Upper lobe of left lung (tissue), 4 donors: ENCODE measurements at regions not wholly inside any gene's neighbourhood (a gene's known extent, or its start where the extent isn't known, plus 50 kb on each side); places are given as distances from the start of the nearest gene placed in this dataset.
"Not testable (repeated sequence)": the region's sequence is repeated elsewhere in the genome, so short reads cannot be mapped to it uniquely, and the experiment has no call there.

Source experiments
- CTCF ChIP-seq, 6 experiments: fragments of 450-650 bp in 4 of 6; fragments of 200-600 bp in 2 of 6; sonication (generic) in 2 of 6; IDR thresholded peaks; one replicate each; pipeline ENCODE4 v1.5.1; 2016 to 2019; ENCODE audit warnings: antibody characterized with exemption in 6 of 6
- EP300 ChIP-seq, 4 donors: sonication (generic); formaldehyde crosslinking; IDR thresholded peaks; one replicate each; pipeline ENCODE4 v1.5.1; 2017; ENCODE audit warnings: antibody characterized with exemption in 4 of 4, control low read depth in 2 of 4
- POLR2A ChIP-seq, 4 donors: fragments of 450-650 bp; IDR thresholded peaks; one replicate each; pipeline ENCODE4 v1.5.1; 2016 to 2017; ENCODE audit warnings: antibody characterized with exemption in 4 of 4, mild to moderate bottlenecking in 2 of 4
- POLR2AphosphoS5 ChIP-seq, 2 donors: sonication (generic); formaldehyde crosslinking; IDR thresholded peaks; one replicate each; pipeline ENCODE4 v1.5.1; 2017; ENCODE audit warnings: antibody characterized with exemption in 2 of 2

DNA sequence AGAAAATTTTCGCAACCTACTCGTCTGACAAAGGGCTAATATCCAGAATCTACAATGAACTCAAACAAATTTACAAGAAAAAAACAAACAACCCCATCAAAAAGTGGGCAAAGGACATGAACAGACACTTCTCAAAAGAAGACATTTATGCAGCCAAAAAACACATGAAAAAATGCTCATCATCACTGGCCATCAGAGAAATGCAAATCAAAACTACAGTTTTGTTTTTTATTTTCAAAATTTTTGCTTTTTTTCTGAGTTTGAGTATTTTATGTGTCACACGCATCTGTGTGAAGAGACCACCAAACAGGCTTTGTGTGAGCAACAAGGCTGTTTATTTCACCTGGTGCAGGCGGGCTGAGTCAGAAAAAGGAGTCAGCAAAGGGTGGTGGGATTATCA is 118.7 kb downstream of the MOBP start:
- TF ChIP-seq CTCF, POLR2AphosphoS5, EP300, POLR2A (IDR thresholded peaks at IDR 0.05): not testable (repeated sequence)
